ENCODE measurements at regions not wholly inside any gene's neighbourhood (a gene's known extent, or its start where the extent isn't known, plus 50 kb on each side); places are given as distances from the start of the nearest gene placed in this dataset.

DNA sequence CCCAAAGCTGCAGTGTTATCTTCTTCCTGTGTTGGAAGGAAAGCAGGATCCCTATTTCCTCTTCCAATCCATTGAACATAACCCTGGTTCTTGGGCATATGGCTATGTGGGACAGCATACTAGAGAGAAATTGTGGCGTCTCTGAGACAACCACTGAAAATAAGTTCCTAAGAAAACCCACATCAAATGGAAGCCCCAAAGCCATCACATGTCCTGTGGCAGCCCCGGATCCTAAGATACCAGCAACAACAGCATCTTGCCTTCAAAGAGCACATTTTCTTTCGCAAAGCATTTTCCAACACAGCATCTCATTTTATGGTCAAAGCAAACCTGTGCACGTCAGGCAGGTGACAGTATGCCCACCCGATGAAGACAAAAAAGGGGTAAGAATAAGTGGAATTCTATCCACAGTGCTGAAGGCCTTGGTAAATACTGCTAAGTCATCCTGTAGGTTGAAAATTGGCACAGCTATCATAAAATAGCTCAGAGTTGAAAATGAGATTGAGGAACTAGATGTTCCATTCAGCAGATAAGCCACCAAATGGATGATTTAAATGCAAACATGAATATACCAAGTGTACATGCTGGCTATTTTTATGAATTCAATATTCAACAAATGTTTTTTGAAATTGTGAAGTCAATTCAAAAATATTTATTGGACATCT, 232.2 kb downstream of the DLEU7 start:
- no peak for TF ChIP-seq POLR2A (IDR thresholded peaks at IDR 0.05)
- no peak for DNase-seq (ENCODE audit: low spot score)
- Histone ChIP-seq H3K4me1 (replicated peaks) (no peaks in the 10 kb centered on the region), H3K9me3 (no peaks in the 10 kb centered on the region), H3K27me3 (replicated peaks; ENCODE audit: insufficient read depth) (no peaks in the 10 kb centered on the region), H3K4me3 (no peak overlapping the region), H3K36me3 (no peaks in the 10 kb centered on the region), H3K27ac (no peak overlapping the region)
- intact Hi-C loops (cut with DNase I) = no loop called here
- 88% methylated on average over 5 of the region's 5 CpGs for WGBS

GRCh38 chr13:50612717-50613116, 230.8 kb downstream of the DLEU7 start:
- TF ChIP-seq POLR2A (IDR thresholded peaks at IDR 0.05) (no peak), POLR2AphosphoS5 (IDR thresholded peaks at IDR 0.05) (no peak)
- TF ChIP-seq, protein P1, sequence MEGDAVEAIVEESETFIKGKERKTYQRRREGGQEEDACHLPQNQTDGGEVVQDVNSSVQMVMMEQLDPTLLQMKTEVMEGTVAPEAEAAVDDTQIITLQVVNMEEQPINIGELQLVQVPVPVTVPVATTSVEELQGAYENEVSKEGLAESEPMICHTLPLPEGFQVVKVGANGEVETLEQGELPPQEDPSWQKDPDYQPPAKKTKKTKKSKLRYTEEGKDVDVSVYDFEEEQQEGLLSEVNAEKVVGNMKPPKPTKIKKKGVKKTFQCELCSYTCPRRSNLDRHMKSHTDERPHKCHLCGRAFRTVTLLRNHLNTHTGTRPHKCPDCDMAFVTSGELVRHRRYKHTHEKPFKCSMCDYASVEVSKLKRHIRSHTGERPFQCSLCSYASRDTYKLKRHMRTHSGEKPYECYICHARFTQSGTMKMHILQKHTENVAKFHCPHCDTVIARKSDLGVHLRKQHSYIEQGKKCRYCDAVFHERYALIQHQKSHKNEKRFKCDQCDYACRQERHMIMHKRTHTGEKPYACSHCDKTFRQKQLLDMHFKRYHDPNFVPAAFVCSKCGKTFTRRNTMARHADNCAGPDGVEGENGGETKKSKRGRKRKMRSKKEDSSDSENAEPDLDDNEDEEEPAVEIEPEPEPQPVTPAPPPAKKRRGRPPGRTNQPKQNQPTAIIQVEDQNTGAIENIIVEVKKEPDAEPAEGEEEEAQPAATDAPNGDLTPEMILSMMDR (IDR thresholded peaks at IDR 0.05) = no peak
- Histone ChIP-seq H3K27me3 (replicated peaks; ENCODE audit: insufficient read depth) (no peaks in the 10 kb centered on the region), H3K4me3 (no peak overlapping the region), H3K9me3 (no peaks in the 10 kb centered on the region), H3K4me1 (replicated peaks) (no peaks in the 10 kb centered on the region), H3K27ac (no peak overlapping the region), H3K36me3 (no peaks in the 10 kb centered on the region)
- intact Hi-C loops (cut with DNase I) = no loop called here
- WGBS = 75% methylated on average over 3 of the region's 3 CpGs
- no peak for DNase-seq (ENCODE audit: low spot score)

- no peak for TF ChIP-seq POLR2A (IDR thresholded peaks at IDR 0.05)
- no peak for TF ChIP-seq POLR2AphosphoS5 (IDR thresholded peaks at IDR 0.05)
- TF ChIP-seq, protein P1 (IDR thresholded peaks at IDR 0.05) = no peak
These were observed 230.1 kb downstream of the DLEU7 start for GRCh38 chr13:50613356-50613831.

DNA sequence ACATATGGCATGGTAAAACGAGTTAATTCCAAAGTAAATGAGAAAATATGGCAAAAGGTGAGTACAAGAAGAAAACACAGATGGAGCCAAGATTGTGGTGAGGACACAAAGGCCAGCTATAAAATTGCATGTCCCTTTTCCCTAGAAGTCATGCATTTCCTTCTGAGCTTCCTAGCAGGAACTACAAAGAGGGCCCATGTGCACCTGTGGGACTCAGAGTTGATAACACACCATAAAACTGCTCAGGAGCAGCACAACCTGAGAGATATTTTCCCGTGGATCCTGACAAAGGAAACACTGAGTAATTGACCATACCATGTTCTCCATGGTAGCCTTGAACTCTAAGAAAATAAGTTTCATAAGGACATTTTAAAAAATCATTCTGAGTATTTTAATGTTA, 228.3 kb downstream of the DLEU7 start:
- Histone ChIP-seq H3K9me3 (no peaks in the 10 kb centered on the region), H3K27ac (no peak overlapping the region), H3K4me3 (no peak overlapping the region), H3K36me3 (no peaks in the 10 kb centered on the region), H3K27me3 (replicated peaks; ENCODE audit: insufficient read depth) (no peaks in the 10 kb centered on the region), H3K4me1 (replicated peaks) (no peaks in the 10 kb centered on the region)
- 60% methylated on average over 2 of the region's 2 CpGs for WGBS
- intact Hi-C loops (cut with DNase I) = no loop called here
- TF ChIP-seq POLR2AphosphoS5 (IDR thresholded peaks at IDR 0.05) (no peak), POLR2A (IDR thresholded peaks at IDR 0.05) (no peak)
- TF ChIP-seq, protein P1 (IDR thresholded peaks at IDR 0.05) = no peak
- DNase-seq (ENCODE audit: low spot score) = no peak

More at GRCh38 chr13:50613356-50613831, 230.1 kb downstream of the DLEU7 start:
- intact Hi-C loops (cut with DNase I) = no loop called here
- no peak for DNase-seq (ENCODE audit: low spot score)
- no peaks in the 10 kb centered on the region for H3K27me3 ChIP-seq (replicated peaks; ENCODE audit: insufficient read depth)
- no peak overlapping the region for H3K27ac ChIP-seq
- H3K9me3 ChIP-seq = no peaks in the 10 kb centered on the region
- no peak overlapping the region for H3K4me3 ChIP-seq
- no peaks in the 10 kb centered on the region for H3K4me1 ChIP-seq (replicated peaks)
- 76% methylated on average over 6 of the region's 6 CpGs for WGBS
- H3K36me3 ChIP-seq = no peaks in the 10 kb centered on the region

DNA sequence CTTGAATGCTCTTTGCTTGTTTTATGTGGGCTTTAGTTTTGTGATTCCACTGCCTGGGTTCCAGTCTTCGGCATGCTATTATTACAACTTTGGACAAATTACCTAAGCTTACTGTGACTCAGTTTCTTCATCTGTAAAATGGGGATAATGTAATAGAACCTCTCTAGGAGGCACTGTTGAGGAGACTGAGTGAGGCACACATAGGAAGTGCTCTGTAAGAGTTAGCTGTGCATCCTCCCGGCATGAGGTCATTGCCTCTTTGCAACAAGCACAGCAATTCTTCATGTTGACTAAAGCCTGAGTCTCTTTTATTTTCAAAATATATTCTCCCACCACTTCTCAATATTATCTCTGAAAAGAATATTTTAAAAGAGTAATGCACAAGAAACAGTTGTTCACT, 227.4 kb downstream of the DLEU7 start:
- WGBS = 93% methylated on average over 2 of the region's 2 CpGs
- no peaks in the 10 kb centered on the region for H3K9me3 ChIP-seq
- DNase-seq (ENCODE audit: low spot score) = no peak
- no peaks in the 10 kb centered on the region for H3K36me3 ChIP-seq
- H3K27me3 ChIP-seq (replicated peaks; ENCODE audit: insufficient read depth) = no peaks in the 10 kb centered on the region
- intact Hi-C loops (cut with DNase I) = no loop called here
- H3K4me1 ChIP-seq (replicated peaks) = no peaks in the 10 kb centered on the region
- no peak overlapping the region for H3K4me3 ChIP-seq
- TF ChIP-seq POLR2A (IDR thresholded peaks at IDR 0.05) = no peak
- TF ChIP-seq POLR2AphosphoS5 (IDR thresholded peaks at IDR 0.05) = no peak
- TF ChIP-seq, protein P1 (IDR thresholded peaks at IDR 0.05) = no peak
- H3K27ac ChIP-seq = no peak overlapping the region

All from prostate gland (tissue), 2 donors.